Upper lobe of left lung (tissue), 6 donors: ENCODE measurements at regions not wholly inside any gene's neighbourhood (a gene's known extent, or its start where the extent isn't known, plus 50 kb on each side); places are given as distances from the start of the nearest gene placed in this dataset.
A peak's percentile ranks its signal among the peaks of the same experiment; 100 is the strongest.

Experiments
- ATAC-seq, 2 donors: fragments of 200-7000 bp; cut with Tn5 transposase; one replicate each; pipeline ENCODE4 v1.9.1; 2022; ENCODE audit warnings: mild to moderate bottlenecking in 2 of 2, moderate library complexity in 2 of 2; ENCODE audit not compliant: low FRiP score in 2 of 2
- DNase-seq, 2 donors: peaks; one replicate each; pipeline ENCODE4 v3.0.0-alpha.2; 2019 to 2020
- H3K27ac ChIP-seq, 4 donors: fragments of 200-600 bp; sonication (generic); one replicate each; pipeline ENCODE4 v1.5.1; 2016 to 2019
- H3K27me3 ChIP-seq, 4 donors: fragments of 200-600 bp; sonication (generic); one replicate each; pipeline ENCODE4 v1.5.1; 2017 to 2019
- H3K36me3 ChIP-seq, 4 donors: fragments of 200-600 bp; sonication (generic); one replicate each; pipeline ENCODE4 v1.5.1; 2016 to 2019
- H3K4me1 ChIP-seq, 4 donors: fragments of 200-600 bp; sonication (generic); one replicate each; pipeline ENCODE4 v1.5.1; 2018 to 2019
- H3K4me3 ChIP-seq, 4 donors: fragments of 200-600 bp; sonication (generic); one replicate each; pipeline ENCODE4 v1.5.1; 2017 to 2019; ENCODE audit warnings: mild to moderate bottlenecking in 2 of 4, moderate library complexity in 1 of 4
- H3K9me3 ChIP-seq, 4 donors: fragments of 200-600 bp; sonication (generic); one replicate each; pipeline ENCODE4 v1.5.1; 2018 to 2019
- CTCF ChIP-seq, 6 experiments: fragments of 450-650 bp in 4 of 6; fragments of 200-600 bp in 2 of 6; sonication (generic) in 2 of 6; IDR thresholded peaks; one replicate each; pipeline ENCODE4 v1.5.1; 2016 to 2019; ENCODE audit warnings: antibody characterized with exemption in 6 of 6
- EP300 ChIP-seq, 4 donors: sonication (generic); formaldehyde crosslinking; IDR thresholded peaks; one replicate each; pipeline ENCODE4 v1.5.1; 2017; ENCODE audit warnings: antibody characterized with exemption in 4 of 4, control low read depth in 2 of 4
- POLR2A ChIP-seq, 4 donors: fragments of 450-650 bp; IDR thresholded peaks; one replicate each; pipeline ENCODE4 v1.5.1; 2016 to 2017; ENCODE audit warnings: antibody characterized with exemption in 4 of 4, mild to moderate bottlenecking in 2 of 4
- POLR2AphosphoS5 ChIP-seq, 2 donors: sonication (generic); formaldehyde crosslinking; IDR thresholded peaks; one replicate each; pipeline ENCODE4 v1.5.1; 2017; ENCODE audit warnings: antibody characterized with exemption in 2 of 2
- WGBS, 2 donors: methylation state at CpG; one replicate each; pipeline ENCODE4 v1.1.5; 2017 to 2018; 5-methylcytosine and 5-hydroxymethylcytosine counted together
- donor health status: DM: no; HTN: no; CAD: no; lungs with moderate emphysema.
- donor health status: DM: no; HTN: yes; CAD: no; lungs with severe emphysema.

- DNase-seq = no peak
- Histone ChIP-seq H3K27ac (no peak overlapping the region), H3K9me3 (no peaks in the 10 kb centered on the region), H3K36me3 (no peaks in the 10 kb centered on the region), H3K4me3 (no peak overlapping the region), H3K4me1 (no peaks in the 10 kb centered on the region), H3K27me3 (no peaks in the 10 kb centered on the region)
- 54 to 73% methylated on average over 6 of the region's 6 CpGs for WGBS, 2 donors
- ATAC-seq = no peak
- TF ChIP-seq POLR2A (IDR thresholded peaks at IDR 0.05) = no peak
These were observed 888.0 kb downstream of the EPHA4 start for GRCh38 chr2:220684099-220684498.

DNA sequence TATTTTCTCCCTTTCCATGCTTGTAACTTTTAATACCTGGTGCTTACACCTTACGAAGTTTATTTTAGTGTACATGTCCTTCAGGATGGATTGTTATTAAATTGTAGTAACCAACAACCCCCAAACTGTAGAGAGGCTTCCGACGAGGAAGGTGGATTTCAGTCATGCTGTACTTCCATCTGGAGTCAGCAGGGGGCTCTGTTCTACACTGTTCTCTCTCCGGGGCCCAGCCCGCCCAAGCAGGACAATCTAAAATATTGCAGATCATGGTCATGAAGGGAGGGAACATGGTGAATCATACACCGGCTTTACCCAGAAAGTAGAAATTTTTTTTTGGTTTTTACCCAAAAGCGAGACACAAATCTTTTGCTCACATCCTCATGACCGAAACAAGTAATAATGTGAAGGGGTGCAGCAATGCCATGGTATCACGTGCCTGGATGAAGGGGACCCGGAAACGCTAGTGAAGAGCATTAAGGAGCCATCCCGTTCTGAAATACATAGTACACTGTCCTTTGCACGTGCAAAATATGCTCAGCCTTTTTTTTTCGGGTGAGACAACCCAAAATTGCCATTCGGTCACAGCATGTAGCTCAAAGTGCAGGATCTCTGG is 884.8 kb downstream of the EPHA4 start:
- TF ChIP-seq POLR2A (IDR thresholded peaks at IDR 0.05) = no peak
- TF ChIP-seq CTCF (IDR thresholded peaks at IDR 0.05) = peak; percentile 72 to 89 (median 77)
- TF ChIP-seq EP300 (IDR thresholded peaks at IDR 0.05) = no peak
- no peak for TF ChIP-seq POLR2AphosphoS5 (IDR thresholded peaks at IDR 0.05)
- no peaks in the 10 kb centered on the region for H3K36me3 ChIP-seq
- no peaks in the 10 kb centered on the region for H3K4me1 ChIP-seq
- H3K9me3 ChIP-seq = no peaks in the 10 kb centered on the region
- no peak overlapping the region for H3K4me3 ChIP-seq
- ATAC-seq = peak; percentile 82 to 91
- 50% methylated on average over 15 of the region's 15 CpGs for WGBS, 2 donors
- no peaks in the 10 kb centered on the region for H3K27me3 ChIP-seq
- peak in 1 of 2 donors; percentile 49 for DNase-seq
- H3K27ac ChIP-seq = no peak overlapping the region

GRCh38 chr2:220695397-220696279 is 876.5 kb downstream of the EPHA4 start:
- 61 to 66% methylated on average over 6 of the region's 6 CpGs for WGBS, 2 donors
- no peak for DNase-seq
- TF ChIP-seq EP300 (IDR thresholded peaks at IDR 0.05) = no peak
- TF ChIP-seq POLR2A (IDR thresholded peaks at IDR 0.05) = no peak
- no peak for TF ChIP-seq CTCF (IDR thresholded peaks at IDR 0.05)
- TF ChIP-seq POLR2AphosphoS5 (IDR thresholded peaks at IDR 0.05) = no peak

DNA sequence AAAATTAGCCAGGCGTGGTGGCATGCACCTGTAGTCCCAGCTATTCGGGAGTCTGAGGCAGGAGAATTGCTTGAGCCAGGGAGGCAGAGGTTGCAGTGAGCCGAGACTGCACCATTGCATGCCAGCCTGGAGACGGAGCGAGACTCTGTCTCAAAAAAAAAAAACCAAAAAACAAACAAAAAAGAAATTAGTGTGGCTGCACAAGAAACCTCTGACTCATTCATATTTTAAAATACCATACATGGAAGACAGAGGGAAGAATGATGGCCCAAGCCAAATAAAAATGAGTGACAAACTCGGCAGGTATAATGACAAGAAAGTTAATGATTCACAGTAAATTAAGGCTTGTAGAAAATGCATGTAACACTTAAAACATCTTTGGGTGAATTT is 875.8 kb downstream of the EPHA4 start:
- no peak overlapping the region for H3K4me3 ChIP-seq
- 90 to 98% methylated on average over 6 of the region's 6 CpGs for WGBS, 2 donors

More at GRCh38 chr2:220695397-220696279, 876.5 kb downstream of the EPHA4 start:
- no peaks in the 10 kb centered on the region for H3K9me3 ChIP-seq
- no peaks in the 10 kb centered on the region for H3K27me3 ChIP-seq
- ATAC-seq = no peak
- H3K27ac ChIP-seq = no peak overlapping the region
- no peak overlapping the region for H3K4me3 ChIP-seq
- H3K36me3 ChIP-seq = no peaks in the 10 kb centered on the region
- H3K4me1 ChIP-seq = no peaks in the 10 kb centered on the region

More for the DNA sequence above, 875.8 kb downstream of the EPHA4 start:
- Histone ChIP-seq H3K4me1 (no peaks in the 10 kb centered on the region), H3K36me3 (no peaks in the 10 kb centered on the region), H3K27me3 (no peaks in the 10 kb centered on the region), H3K27ac (no peak overlapping the region), H3K9me3 (peaks cover 0 to 3% (median 0%) of the 10 kb centered on the region in 4 donors)
- DNase-seq (no peak), ATAC-seq (no peak)
- TF ChIP-seq EP300 (IDR thresholded peaks at IDR 0.05) = no peak
- no peak for TF ChIP-seq POLR2AphosphoS5 (IDR thresholded peaks at IDR 0.05)
- no peak for TF ChIP-seq CTCF (IDR thresholded peaks at IDR 0.05)
- TF ChIP-seq POLR2A (IDR thresholded peaks at IDR 0.05) = no peak
